NCI-H1436 (cell line): ENCODE measurements at regions not wholly inside any gene's neighbourhood (a gene's known extent, or its start where the extent isn't known, plus 50 kb on each side); places are given as distances from the start of the nearest gene placed in this dataset.

ENCODE experiments used
- DNase-seq: peaks from one replicate; lab custom pipeline; 2025; lab: John Stamatoyannopoulos, UW

DNA sequence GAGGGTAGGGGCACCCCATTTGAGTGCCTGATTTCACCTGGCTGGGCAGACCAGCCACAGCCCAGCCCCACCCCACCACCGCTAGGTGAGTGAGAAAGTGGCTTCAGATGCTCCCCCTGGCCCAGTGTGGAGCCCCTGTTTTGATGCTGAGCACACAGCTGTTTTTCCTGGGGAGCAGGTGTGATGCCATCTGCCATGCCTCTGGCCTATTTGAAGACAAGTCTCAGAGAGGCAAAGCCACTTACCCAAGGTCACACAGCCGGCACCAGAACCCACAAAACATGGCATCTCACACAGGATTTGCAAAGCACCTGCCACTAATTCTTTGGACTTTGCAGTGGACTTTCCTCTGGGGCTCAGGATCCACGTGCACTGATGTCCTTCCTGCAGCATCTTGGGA is 131.3 kb downstream of the INHBB start:
- no peak for DNase-seq

DNA sequence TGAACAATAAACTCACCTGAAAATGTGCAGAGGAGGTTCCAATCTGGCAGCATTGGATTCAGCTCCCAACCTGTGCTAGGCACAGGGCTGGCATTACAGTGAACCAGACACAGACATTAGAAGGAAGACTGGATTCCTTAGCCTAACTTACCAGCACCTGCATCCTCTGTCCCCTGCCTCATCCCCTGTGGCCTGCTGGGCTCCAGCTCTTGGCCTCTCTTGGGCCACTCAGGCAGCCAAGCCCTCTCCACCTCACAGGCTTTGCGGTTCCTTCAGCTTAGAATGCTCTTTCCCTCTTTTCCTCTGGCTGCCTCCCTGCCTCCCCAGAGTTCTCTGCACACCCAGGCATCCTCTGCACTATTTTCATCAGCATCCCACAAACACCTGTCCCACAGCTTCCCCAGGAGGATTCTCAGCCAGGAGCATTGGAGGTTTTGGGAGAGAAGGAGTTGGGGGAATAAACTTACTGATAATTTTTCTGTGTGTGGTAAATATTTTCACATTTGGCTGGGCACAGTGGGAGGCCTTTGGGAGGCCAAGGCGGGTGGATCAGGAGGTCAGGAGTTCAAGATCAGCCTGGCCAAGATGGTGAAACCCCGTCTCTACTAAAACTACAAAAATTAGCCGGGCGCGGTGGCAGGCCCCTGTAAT is 132.0 kb downstream of the INHBB start:
- DNase-seq = no peak

DNA sequence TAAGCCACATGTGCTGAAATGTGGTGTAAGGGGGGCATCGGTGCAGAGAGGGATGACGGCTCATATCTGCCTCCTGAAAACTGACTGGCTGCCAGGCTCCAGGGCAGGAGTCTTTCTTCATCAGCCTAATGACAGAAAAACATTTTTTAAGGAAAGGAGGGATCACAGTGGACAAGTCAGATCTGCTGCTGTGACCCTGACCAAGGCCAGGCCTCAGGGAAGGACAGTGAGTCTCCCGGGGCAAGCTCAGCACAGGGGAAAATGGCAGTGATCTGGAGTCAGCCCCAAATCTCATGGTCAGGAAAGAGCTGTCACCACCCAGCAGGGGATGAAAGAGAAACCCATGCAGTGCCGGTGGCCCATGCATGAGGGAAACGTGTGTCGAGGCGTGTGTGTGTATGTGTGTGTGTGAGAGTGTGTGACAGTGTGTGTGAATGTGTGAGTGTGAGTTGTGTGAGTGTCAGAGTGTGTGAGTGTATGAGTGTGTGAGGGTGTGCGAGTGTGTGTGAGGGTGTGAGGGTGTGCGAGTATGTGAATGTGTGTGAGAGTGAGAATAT is 134.5 kb downstream of the INHBB start:
- no peak for DNase-seq

DNA sequence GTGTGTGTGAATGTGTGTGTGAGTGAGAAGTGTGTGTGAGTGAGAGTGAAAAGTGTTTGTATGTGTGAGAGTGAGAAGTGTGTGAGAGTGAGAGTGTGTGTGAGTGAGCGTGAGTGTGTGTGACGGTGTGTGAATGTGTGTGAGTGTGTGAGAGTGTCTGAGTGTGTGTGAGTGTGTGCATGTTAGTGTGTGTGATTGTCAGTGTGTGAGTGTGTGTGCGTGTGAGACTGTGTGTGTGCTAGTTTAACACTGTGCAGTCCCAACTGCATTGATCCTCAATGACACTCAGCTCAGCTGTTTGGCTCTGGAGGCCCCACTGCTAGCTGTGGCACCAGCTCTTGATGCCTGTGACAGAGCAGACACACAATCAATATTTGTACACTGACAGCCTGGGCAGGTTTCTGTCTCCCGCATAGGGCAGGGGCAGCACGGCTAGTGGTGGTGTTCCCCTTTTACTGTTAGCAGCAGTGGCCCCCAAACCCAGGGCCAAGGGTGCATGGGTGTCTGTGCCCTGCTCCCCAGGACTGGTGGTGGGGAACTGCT is 135.0 kb downstream of the INHBB start:
- no peak for DNase-seq

DNA sequence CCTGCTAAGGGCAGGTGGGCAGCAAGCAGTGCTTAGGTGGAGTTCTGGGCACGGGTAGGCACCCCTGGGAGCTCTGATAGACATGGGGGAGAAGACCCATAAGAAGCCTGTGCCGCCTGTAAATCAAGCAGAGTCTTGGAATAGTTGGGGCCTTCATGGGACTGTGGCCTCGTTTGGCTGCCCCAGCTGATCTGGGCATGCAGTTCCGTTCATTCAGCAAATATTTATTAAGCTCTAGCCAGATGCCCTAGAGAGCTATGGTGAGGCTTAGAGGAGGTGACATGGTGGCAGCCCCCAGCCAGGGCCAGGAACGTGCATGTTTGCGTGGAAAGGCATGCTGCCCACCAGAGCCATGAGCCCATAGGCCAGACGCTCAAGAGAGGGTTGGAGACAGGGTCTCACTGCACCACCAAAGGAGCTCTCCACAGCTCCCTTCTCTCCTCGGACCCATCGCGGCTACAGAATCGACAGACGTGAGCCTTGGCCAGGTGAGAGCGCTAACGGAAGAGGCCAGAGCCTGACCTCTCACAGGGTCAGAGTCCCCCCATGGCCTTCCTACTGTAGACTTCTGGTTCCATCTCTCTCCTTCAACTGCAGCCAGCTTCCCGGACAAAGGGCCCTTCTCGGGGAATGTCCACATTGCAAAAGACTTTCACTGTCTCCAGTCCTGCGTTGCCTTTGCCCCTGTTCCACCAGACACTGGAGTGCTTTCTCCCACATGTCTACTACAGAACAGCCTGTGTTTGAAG is 135.7 kb downstream of the INHBB start:
- DNase-seq = no peak

DNA sequence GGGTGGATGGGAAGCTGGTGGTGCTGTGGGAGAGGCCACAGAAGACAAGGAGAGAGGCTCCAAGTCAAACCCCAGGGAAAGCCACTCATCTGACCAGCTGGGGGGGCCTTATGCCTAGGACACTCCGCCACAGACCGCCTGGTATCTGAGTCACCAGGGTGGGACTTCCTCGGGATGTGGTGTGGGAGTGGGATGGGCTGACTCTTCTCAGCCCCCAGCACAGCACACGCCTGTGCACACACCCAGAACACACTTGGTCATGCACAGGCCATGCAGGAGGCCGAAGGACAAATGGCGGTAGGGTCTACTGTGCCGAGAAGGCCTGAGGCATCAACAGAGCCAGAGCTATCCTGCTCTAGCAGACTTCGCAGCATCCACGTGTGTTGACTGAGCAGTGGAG is 136.4 kb downstream of the INHBB start:
- no peak for DNase-seq

DNA sequence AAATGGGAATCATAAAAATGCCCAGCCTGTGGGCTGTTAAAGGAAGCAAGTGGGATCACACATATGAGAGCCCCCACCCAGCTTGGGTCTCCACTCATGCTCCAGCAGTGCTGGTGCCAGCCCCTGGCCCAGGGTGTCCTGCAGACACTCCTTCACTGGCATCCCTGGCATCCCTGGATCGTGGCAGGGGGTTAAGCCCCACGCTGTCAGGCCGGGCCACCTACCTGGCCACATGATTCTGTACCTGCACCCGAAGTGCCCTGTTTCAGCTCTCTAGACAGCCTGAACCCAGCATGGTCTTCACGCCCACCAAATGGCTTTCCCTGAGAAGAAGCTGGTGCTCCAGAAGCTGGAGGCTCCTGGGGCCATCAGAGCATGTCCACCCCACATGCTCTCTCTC is 137.4 kb downstream of the INHBB start:
- DNase-seq = no peak

DNA sequence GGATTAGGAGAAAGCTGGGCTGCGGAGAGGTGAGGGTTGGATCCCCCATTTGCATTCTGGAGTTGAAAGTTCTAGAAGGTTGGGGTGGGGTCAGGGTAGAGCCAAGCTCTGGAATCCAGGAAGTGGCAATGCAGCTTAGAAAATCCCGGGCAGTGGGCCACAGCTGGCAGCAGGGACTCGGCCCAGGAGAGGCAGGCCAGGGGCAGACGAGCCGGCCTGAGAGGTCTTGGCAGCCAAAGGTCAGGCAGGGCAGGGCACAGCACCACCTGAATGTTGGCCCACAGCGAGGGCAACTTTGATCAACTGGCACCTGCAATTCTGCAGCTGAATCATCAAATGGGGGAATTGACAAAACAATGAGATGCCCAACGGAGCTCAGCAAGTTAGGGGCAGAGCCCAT is 139.2 kb downstream of the INHBB start:
- no peak for DNase-seq

DNA sequence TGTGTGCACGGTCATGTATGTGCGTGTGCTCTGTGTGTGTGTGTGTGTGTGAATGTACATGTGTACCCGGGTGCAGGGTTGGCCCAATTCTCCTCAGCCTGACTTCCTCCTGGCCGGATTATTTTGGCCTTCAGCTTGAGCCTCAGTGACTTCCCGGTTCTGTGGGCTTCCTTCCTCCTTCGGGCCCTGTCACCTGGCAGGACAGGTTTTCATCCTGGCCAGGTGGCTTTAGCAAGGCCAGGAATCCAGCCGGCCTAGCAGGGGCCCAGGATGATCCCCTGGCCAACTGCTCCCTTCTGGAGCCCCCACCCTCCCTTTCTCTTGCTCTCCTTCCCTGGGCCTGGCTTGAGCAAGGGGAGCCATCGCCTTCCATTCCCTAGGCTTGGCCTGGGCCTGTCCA is 140.5 kb downstream of the INHBB start:
- DNase-seq = no peak

DNA sequence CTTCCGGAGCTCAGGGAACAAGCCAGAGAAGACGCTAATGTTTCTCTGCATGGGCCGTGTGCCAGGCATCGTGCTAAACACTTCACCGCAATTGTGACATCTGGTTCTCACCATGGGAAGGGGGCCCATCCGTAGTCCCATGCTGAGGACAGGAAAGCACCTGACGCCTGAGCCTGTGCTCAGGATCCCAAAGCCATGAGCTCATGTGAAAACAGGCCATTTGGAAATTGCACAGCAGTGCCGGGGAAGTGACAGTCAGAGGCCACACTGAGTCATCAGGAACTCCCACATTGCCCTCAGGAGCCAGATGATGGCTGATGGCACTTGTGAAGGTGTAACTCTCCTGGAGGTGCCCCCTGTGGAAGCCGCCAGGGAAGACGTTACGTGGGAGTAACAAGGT is 141.0 kb downstream of the INHBB start:
- no peak for DNase-seq

DNA sequence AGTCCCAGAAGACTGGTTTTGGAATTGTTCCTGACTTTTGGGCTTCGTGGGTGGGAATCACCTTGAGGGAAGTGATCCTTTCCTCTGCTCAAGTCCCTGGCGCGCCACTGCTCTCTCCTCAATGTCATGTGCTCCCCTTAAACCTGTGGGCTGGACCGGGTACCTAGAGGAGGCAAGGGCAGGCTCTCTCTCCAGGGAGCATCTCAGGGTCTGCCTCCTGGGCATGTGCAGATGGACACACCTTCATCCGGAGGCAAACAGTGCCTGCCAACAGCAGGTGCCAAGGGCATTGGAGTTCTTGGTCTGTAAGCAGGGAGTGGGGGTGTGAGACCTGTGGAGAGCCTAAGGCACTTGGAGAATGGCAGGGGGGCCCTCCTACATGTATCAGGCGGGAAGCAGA is 142.6 kb downstream of the INHBB start:
- DNase-seq = no peak

DNA sequence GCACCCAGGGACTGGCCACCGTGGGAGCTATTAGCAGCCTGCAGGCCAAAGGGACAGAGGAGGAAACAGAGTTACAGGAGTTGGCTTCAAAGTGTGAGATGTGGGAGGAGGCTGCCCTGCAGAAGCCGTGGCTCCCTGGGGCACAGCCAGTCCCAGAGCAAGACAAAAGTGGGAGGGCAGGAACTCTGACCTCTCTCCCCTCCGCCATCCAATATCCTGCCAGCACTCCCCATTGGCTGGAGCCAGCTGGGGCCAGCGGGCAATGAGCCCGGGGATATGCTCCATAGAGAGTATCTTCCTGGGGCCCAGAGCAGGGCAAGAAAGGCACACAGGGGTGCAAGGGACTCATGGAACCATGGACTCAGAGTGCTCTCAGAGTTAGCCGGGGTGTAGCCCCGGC is 143.1 kb downstream of the INHBB start:
- no peak for DNase-seq

DNA sequence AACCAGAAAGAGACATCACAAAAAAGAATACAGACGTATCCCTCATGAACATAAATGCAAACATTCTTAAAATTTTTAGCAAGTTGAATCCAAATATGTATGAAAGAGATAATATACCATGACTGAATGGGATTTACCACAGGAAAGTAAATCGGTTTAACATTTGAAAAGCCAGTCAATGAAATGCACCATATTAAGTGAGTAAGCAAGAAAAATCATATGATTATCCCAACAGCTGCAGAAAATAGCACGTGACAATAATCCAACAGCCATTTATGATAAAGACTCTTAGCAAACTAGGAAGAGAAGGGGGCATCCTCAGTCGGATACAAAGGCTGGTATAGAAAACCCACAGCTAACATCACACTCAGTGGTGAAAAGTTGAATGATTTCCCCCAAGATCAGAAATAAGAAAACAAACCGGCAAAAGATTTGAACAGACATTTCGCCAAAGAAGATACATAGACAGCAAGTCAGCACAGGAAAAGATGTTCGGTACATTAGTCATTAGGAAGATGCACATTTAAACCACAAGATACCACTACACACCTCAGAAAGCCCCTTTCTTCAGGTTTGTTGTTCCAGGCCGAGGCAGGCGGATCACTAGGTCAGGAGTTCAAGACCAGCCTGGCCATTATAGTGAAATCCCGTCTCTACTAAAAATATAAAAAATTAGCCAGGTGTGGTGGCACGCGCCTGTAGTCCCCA is 144.3 kb downstream of the INHBB start:
- DNase-seq = no peak

DNA sequence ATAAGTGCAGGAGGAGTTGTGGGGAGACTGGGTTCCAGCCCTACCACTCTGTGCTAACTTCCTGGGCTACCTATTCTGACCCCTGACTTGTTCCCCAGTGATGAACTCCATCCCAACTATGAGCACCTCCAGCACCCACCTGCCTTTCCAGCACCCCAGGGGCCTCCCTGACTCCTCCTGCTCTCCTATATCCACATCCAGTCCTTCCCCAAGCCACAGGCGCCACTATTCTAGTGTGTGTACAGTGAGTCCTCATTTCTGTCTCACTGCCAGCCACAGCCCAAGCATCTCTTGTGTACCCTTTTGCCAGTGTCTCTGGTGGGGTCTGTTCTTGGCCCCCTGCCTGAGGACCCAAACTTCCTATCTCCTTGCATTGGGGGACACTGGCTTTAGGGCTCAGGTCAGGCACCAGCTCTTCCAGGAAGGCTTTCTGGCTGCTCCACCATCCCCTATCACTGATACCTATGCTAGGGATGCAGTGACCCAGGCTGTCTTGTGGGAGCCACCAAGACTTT is 145.2 kb downstream of the INHBB start:
- DNase-seq = no peak

DNA sequence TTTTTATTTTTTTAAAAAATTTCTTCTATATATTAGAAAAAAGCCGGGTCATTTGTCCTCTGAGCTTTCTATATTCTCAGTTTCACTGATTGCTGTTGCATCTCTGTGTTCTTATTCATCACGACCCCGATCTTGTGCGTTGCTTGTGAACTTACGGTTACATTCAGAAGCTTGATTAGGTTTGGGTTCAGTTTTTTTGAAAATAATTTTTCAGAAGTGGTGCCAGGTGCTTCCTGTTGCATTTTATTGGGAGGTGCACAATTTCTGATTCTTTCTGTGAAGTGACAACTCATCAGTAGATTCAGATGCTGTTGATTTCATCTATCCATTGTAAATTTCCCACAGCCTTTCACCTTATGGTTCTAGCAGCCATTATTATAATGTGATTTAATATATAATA is 147.3 kb downstream of the INHBB start:
- no peak for DNase-seq

DNA sequence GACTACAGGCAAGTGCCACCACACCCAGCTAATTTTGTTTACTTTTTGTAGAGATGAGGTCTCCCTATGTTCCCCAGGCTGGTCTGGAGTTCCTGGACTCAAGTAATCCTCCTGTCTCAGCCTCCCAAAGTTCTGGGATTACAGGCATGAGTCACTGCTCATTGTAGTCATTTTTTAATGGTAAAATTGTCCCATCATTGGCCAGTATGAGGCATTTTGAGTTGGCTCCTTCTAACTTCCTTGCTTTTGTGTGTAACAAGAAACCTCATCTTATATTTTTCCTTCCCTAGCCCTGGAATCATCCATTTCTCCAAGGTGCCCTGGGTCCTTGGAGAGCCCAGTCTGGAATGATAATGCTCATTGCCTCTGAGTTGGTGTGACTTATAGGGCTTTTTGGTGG is 148.5 kb downstream of the INHBB start:
- no peak for DNase-seq

DNA sequence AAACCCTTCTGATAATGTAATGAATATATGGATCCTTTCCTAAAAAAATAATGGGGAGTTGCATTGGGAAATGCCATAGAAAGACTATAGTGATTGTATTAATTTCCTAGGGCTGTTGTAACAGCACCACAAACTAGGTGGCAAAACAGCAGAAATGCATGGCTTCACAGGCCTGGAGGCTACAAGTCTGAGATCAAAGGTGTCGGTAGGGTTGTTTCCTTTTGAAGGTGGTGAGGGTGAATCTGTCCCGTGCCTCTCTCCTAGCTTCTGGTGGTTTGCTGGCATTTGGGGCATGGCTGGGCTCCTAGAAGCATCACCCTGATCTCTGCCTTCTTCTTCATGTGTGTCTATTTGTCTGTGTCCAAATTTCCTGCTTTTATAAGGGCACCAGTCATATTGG is 149.7 kb downstream of the INHBB start:
- no peak for DNase-seq

DNA sequence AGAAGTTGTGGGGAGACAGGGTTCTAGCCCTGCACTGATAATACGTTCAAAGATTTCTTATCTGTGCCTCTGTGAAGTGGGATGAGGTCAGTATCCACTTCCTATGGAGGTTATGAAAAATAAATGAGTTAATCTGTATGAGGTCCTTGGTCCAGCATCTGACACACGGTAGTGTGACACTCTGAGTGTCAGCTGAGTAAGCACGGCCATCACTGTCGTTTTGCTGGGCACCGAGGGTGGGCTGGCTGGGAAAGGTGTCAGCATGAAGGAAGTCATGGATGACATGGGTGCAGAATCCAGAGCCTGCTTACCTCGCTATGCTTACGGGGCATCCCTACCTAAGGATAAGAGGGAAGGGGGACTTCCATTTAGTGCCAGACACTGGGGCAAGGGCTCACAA is 150.3 kb downstream of the INHBB start:
- no peak for DNase-seq

DNA sequence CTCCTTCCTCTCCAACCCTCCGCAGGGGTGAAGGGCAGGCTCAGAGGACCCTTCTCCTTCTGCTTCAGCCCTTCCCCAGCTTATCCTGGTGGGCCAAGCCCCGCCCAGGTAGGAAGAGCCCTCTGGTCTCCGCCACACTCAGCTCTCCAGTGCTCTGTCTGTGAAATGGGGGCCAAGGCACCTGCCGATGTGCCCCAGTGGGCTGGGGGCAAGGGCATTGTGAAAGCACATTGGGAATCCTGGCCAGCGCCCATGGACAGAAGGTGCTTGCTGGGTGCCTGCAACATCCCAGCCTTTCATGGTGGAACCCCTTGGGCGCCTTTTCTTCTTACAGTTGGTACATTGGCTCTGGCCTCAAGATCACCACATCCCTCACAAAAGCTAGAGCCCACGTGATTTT is 150.8 kb downstream of the INHBB start:
- no peak for DNase-seq

DNA sequence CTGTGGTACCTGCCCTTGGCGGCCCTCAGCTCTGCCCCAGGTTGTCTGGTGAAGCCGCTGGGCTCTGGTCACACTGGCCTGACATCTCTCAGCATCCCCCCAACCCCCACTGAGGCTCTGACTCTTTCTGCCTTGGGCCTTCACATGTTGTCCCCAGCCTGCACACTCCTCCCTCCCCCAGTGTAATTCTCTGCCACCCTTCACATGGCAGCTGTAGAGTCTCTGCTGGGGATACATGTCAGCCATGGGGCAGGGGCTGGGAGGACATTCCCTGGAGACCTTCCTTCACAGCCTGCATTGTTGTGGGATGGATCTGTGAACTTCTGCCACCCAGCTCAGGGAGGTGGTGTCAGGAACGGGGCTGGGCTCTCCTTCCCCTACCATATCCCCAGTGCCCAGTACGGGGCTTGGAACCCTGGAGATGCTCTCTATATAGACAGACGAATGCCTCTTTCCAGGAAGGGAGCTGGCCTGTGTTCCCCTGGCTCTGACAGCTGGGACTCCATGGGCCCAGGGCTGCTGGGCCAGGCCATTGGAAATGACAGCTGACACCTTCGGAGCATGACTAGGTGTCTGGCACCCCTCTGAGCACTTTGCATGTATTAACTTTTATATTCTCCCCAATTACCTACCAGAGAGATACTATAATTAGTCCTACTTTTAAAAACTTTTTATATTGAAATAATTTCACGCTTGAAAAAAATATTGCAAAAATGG is 151.5 kb downstream of the INHBB start:
- no peak for DNase-seq

DNA sequence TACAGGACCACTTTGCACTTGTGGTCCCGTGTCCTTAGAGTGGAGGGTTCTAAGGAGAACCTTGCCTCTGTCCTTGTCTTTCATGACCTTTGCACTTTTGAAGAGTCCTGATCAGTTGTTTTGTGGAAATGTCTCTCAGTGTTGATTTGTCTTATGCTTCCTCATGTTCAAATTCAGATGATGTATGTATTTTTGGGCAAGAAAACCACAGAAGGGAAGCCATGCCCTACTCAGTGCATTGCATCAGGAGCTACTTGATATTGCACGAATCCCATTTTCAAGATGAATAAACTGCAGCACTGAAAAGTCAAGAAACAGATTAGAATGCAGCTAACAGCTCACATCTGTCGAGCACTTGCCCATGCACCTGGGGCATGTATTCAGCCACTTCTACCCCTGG is 152.2 kb downstream of the INHBB start:
- no peak for DNase-seq
